Loucy (cell line): ENCODE measurements at regions not wholly inside any gene's neighbourhood (a gene's known extent, or its start where the extent isn't known, plus 50 kb on each side); places are given as distances from the start of the nearest gene placed in this dataset.

ENCODE experiments used
- H2AFZ ChIP-seq: fragments of 200-600 bp; sonication (generic); 2 replicates; pipeline ENCODE4 v1.6.0; 2016; ENCODE audit warnings: antibody characterized with exemption, mild to moderate bottlenecking, low read length, moderate library complexity
- H3F3A ChIP-seq: fragments of 200-600 bp; 2 replicates; pipeline ENCODE4 v1.6.0; 2016; ENCODE audit warnings: antibody characterized with exemption, low read depth, mild to moderate bottlenecking
- H3K27me3 ChIP-seq: fragments of 200-600 bp; sonication (generic); 2 replicates; pipeline ENCODE4 v1.6.1; 2014; ENCODE audit warnings: low read length, mild to moderate bottlenecking; ENCODE audit not compliant: insufficient read depth, poor library complexity, severe bottlenecking
- H3K36me3 ChIP-seq: fragments of 200-600 bp; sonication (generic); 2 replicates; pipeline ENCODE4 v1.6.1; 2016; ENCODE audit warnings: low read length; ENCODE audit not compliant: insufficient read depth
- H3K4me1 ChIP-seq: fragments of 200-600 bp; sonication (generic); 2 replicates; pipeline ENCODE4 v1.5.1; 2014; ENCODE audit warnings: low read length, mild to moderate bottlenecking; ENCODE audit not compliant: insufficient read depth, poor library complexity, severe bottlenecking
- H3K4me2 ChIP-seq: fragments of 200-600 bp; sonication (generic); 2 replicates; pipeline ENCODE4 v1.6.0; 2014; ENCODE audit warnings: antibody characterized with exemption, low read length, low read depth, mild to moderate bottlenecking; ENCODE audit not compliant: poor library complexity, severe bottlenecking
- H3K4me3 ChIP-seq: fragments of 200-600 bp; sonication (generic); 2 replicates; pipeline ENCODE4 v1.5.1; 2014; ENCODE audit warnings: low read length, mild to moderate bottlenecking, mixed read lengths; ENCODE audit not compliant: poor library complexity, severe bottlenecking
- H3K79me2 ChIP-seq: fragments of 200-600 bp; sonication (generic); 2 replicates; pipeline ENCODE4 v1.6.1; 2014; ENCODE audit warnings: low read length; ENCODE audit not compliant: insufficient read depth
- H3K9ac ChIP-seq: fragments of 200-600 bp; sonication (generic); 2 replicates; pipeline ENCODE4 v1.6.0; 2014; ENCODE audit warnings: mild to moderate bottlenecking, low read depth, low read length, moderate library complexity; ENCODE audit not compliant: poor library complexity, severe bottlenecking
- H3K9me2 ChIP-seq: fragments of 200-600 bp; sonication (generic); replicated peaks from 2 replicates; pipeline ENCODE4 v1.6.1; 2016; ENCODE audit warnings: low read depth, low read length, mixed read lengths
- H3K9me3 ChIP-seq: fragments of 200-600 bp; sonication (generic); 2 replicates; pipeline ENCODE4 v1.6.1; 2014; ENCODE audit warnings: mild to moderate bottlenecking, antibody characterized with exemption, low read length, low read depth; ENCODE audit not compliant: insufficient read depth
- H4K20me1 ChIP-seq: fragments of 200-600 bp; sonication (generic); 2 replicates; pipeline ENCODE4 v1.6.0; 2014; ENCODE audit warnings: antibody characterized with exemption, low read length, mild to moderate bottlenecking; ENCODE audit not compliant: insufficient read depth, poor library complexity, severe bottlenecking
- CTCF ChIP-seq: fragments of 200-600 bp; sonication (generic); conservative IDR thresholded peaks from 2 replicates; pipeline ENCODE4 v1.5.1; 2014; ENCODE audit warnings: mild to moderate bottlenecking, antibody characterized with exemption, low read length
- EZH2phosphoT487 ChIP-seq: fragments of 200-600 bp; IDR thresholded peaks from 2 replicates; pipeline ENCODE4 v1.6.1; 2018; ENCODE audit warnings: antibody characterized with exemption, mild to moderate bottlenecking, moderate library complexity, borderline replicate concordance

GRCh38 chr3:164612751-164613150 is 465.5 kb downstream of the SI start:
- Histone ChIP-seq H3K27me3 (no peaks in the 10 kb centered on the region), H4K20me1 (no peaks in the 10 kb centered on the region), H3K9me3 (no peaks in the 10 kb centered on the region), H3K36me3 (no peaks in the 10 kb centered on the region), H3K4me1 (no peaks in the 10 kb centered on the region), H3K4me2 (no peak overlapping the region), H2AFZ (no peak overlapping the region), H3K9me2 (no peaks in the 10 kb centered on the region), H3K9ac (no peak overlapping the region), H3F3A (no peaks in the 10 kb centered on the region), H3K4me3 (no peak overlapping the region), H3K79me2 (no peaks in the 10 kb centered on the region)
- no peak for TF ChIP-seq EZH2phosphoT487
- TF ChIP-seq CTCF, result no peak

DNA sequence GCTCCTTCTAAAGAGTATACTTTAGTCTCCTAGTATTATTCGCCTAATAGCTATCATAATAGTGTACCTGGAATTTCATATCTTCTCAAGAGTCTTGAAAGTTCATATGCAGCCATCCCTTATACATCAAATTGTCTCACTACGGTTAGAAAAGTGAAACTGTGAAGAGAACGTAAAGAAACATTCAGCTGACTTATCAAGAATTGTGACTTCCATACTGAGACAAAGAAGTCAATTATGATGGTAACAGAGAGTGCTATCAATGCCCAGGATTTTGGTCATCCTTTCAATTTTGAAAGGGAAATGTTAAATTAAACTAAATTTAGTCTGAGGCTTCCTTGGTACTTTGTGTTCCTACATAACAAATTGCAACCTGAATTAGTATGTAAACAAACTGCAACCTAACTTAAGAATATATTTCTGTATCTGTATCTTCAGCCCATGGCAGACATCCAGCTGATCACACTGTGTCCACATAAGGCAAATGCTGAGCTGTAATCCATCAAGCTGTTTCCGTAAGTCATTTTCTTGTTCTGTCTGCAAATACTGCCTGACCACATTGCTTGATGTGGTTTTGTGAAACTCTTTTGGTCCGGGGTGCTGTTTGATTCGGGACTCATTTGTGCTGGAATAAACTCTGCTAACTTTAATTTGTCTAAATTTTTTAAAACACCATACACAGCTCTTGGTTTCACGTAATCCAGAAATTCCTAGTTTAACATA is 469.6 kb downstream of the SI start:
- Histone ChIP-seq H3K9me2 (no peaks in the 10 kb centered on the region), H3K79me2 (no peaks in the 10 kb centered on the region), H3K4me3 (no peak overlapping the region), H3K9me3 (no peaks in the 10 kb centered on the region), H3K4me1 (no peaks in the 10 kb centered on the region), H3K9ac (no peak overlapping the region), H3K4me2 (no peak overlapping the region), H3F3A (no peaks in the 10 kb centered on the region), H3K27me3 (no peaks in the 10 kb centered on the region), H3K36me3 (no peaks in the 10 kb centered on the region), H2AFZ (no peak overlapping the region), H4K20me1 (no peaks in the 10 kb centered on the region)
- TF ChIP-seq CTCF, result no peak
- TF ChIP-seq EZH2phosphoT487, result no peak

DNA sequence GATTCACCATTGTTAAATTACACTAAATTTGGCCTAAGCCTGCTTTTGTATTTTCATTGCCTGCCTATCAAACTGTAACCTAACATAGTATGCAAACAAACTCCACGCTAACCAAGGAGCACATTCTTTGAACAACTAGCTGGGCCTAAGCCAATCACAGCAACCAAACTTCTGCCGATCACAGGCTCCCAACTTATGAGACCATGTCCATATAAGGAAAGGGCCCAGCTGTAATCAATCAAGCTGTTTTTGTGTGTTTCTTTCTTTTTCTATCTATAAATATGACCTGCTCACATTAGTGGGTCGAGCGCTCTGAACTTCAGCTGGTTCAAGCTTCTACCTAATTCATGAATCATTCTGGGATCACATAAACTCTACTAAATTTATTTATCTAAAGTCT is 473.6 kb downstream of the SI start:
- no peak overlapping the region for H3K9ac ChIP-seq
- H3K4me2 ChIP-seq, result no peak overlapping the region
- no peaks in the 10 kb centered on the region for H3K79me2 ChIP-seq
- no peaks in the 10 kb centered on the region for H4K20me1 ChIP-seq
- no peaks in the 10 kb centered on the region for H3K9me3 ChIP-seq
- H3K4me3 ChIP-seq, result no peak overlapping the region
- H3K9me2 ChIP-seq, result no peaks in the 10 kb centered on the region
- no peaks in the 10 kb centered on the region for H3K4me1 ChIP-seq
- H3F3A ChIP-seq, result no peaks in the 10 kb centered on the region
- H3K36me3 ChIP-seq, result no peaks in the 10 kb centered on the region
- H2AFZ ChIP-seq, result no peak overlapping the region
- no peaks in the 10 kb centered on the region for H3K27me3 ChIP-seq
- no peak for TF ChIP-seq EZH2phosphoT487
- no peak for TF ChIP-seq CTCF
